HG03342 (cell line): ENCODE measurements at regions not wholly inside any gene's neighbourhood (a gene's known extent, or its start where the extent isn't known, plus 50 kb on each side); places are given as distances from the start of the nearest gene placed in this dataset.
A peak's percentile ranks its signal among the peaks of the same experiment; 100 is the strongest.

ENCODE experiments used
- ATAC-seq: cut with Tn5 transposase; IDR thresholded peaks from one replicate; pipeline ENCODE4 v1.9.1; 2021; ENCODE audit warnings: mild to moderate bottlenecking, moderate library complexity; ENCODE audit not compliant: unreplicated experiment

DNA sequence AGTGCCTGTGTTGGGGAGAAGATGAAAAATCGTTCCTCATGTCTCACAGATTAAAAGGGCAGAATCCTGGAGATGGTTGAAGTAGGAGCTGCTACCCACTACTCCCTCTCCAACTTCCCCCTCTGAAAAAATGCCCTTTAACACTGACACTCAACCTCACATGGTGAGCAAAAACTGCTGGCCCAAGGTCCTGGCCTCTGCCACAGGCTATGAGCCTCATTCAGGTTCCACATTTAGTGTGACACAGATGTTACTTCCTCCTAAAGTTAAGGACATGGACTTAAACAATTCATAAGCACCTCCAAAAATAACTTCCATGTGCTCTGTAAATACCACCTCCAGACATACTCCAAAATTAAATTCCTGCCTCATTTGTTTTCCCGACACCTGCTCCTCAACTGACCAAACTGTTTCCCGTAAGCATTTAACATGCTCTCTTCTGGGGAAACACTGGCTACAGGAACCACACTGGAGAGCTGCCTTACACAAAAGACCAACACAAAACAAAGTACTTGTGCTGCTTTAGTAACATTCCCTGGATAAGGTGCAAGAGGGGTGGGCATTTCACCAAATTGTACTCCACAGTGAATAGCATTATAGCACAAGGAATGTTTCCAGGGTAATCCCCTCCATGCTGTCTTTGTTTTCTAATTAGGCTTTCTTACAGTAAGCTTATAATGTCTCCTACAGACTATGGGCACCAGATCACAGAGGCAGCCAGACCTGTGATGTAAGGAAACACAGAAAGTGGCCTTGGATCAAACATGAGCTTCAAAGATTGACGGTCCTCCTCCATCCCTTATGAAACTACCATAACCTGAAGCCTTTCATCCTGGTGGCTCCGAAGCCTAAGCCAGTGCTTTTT lies 57.0 kb downstream of the PHLDA1 start:
- ATAC-seq, result no peak

DNA sequence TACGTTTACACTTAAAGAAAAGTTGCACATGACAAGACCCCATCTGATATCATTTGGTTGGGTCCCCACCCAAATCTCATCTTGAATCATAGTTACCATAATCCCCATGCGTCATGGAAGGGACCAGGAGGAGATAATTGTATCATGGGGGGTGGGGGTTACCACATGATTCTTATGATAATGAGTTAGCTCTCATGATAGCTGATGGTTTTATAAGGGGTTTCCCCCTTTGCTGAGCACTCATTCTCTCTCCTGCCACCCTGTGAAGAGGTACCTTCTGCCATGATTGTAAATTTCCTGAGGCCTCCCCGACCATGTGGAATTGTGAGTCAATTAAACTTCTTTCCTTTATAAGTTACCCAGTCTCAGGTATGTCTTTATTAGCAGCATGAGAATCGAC lies 60.3 kb downstream of the PHLDA1 start:
- ATAC-seq, result no peak

DNA sequence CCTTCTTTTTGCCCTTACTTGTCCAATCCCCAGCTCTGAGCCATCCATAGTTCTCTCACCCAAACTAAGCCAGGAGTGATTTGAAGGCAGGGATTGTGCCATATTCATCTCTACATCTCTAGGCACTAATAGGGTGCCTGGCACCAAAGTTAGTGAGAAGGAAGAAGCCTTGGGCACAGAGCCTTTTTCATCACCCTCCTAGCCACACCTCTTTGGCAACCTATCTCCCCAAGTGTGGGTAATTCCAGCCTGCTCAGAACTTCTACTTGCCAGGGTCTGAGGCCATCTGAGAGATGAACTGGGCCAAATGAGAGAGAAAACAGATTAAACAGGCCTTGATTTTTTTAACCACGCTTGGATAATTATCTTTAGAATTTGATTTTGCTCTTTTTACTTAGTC lies 61.3 kb downstream of the PHLDA1 start:
- ATAC-seq, result no peak

DNA sequence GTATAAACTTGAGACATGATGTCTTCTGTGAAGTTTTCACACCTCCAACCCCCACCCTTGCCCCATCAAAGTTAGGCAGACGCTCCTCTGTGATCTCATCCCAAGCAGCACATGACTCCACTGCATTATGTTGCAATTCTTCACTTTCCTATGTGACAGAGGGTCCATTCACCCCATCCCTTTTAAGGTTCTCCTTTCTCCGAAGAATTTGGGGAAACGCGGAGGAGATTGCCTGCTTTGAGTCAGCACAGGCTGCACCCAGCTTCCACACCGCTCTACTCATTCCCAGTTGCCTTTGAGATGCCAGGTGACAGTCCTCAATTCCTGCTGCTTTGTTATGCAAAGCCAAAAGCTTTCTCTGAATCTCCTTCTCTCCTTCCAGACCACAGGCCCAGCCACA lies 61.8 kb downstream of the PHLDA1 start:
- ATAC-seq, result no peak

DNA sequence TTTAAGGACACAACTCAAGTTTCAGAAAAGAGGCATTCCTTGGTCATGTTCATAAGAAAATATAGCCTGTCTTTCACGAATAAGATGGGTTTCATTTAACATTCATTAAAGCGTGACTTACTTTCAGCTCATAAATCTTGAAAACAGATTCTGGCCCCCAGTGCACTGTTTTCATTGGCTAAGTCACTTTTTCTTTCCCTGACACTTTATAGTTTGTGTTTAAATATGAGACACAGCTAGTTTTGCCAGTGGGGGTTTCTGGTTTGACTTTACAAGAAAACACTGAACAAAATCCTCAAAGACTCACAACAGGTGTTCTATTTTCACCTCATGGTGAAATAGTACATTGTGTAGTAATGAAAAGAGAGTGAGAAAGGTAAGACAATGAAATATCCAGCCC lies 65.9 kb downstream of the PHLDA1 start:
- no peak for ATAC-seq

DNA sequence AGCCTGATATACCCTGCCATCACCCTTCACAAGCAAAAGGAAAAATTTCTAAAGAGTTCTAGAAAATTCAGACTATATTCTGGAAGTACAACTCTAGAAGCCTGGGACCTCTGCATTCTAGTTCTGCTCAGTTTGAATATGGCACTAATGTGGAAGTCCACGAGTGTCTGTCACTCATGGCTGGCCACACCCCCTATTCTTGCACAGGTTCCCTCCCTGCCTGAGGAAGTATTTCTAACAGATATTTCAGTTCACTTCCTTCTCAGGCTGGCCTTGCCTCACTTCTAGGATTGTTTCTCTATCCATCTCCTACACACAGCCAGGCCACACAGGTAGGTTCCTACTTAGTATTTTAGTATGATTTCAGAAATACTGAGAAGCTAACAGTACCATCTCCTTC lies 67.4 kb downstream of the PHLDA1 start:
- peak; percentile 62 for ATAC-seq

DNA sequence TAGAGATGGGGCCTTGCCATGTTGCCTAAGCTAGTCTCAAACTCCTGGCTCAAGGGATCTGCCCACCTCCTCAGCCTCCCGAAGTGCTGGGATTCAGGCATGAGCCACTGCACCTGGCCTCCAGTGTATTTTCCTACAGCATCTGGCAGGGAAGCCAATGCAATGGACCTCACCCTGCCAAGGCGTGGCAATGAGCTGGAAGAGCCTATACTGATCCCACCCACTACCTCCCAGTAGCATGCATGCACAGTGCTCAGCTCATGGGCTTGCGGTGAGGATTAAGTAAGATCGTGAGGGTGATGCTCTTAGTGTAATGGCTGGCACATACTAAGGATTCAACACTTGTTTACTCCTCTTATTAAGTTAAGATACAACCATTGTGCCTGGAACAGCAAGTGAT lies 69.7 kb downstream of the PHLDA1 start:
- ATAC-seq, result no peak

DNA sequence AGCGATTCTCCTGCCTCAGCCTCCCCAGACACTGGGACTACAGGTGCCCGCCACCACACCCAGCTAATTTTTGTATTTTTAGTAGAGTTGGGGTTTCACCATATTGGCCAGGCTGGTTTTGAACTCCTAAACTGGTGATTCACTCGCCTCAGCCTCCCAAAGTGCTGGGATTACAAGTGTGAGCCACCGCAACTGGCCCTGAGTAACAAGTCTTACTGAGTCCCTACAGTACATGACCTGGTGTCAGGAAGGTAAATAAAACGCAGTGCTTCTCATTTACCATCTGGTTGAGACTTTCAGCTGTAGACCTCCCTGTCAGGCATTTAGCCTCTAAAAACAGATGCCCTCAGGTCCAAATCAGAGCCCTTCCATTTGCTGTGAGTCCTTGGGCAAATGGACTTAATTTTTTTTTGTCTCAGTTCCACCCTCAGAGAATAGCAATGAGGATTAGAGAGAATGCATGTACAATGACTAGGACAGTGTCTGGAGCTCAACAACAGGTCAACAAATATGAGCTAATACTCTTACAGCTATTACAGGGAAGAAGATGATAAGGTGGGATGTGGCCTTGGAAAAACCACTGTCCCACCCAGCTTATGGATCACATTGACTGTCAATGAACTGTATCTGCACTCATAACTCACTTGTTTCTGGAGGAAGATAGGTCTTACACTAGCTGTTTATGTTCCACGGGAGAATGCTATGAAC lies 70.5 kb downstream of the PHLDA1 start:
- no peak for ATAC-seq

GRCh38 chr12:75960086-75960910 lies 71.3 kb downstream of the PHLDA1 start:
- peak; percentile 43 for ATAC-seq

- ATAC-seq, result no peak
Observed at GRCh38 chr12:75959506-75959905, 72.1 kb downstream of the PHLDA1 start.

- no peak for ATAC-seq
Observed at GRCh38 chr12:75959060-75959459, 72.5 kb downstream of the PHLDA1 start.

DNA sequence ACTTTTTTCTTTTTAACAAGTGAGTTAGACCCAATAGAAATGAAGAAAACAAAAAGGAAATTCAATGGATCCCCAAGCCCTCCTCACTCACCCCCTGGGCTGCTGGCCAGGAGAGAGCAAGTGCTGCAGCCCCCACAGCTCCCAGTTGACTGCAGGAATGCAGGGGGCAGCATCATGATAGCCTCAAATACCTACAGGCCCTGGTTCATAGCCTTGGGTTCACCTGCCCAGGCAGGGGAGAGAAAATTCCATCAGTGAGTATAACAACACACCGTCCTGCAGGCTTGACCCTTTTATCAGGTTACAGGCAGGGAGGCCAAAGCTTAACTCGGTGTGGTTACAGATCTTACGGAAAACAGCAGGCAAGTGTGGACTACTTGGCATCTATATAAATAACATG lies 76.3 kb downstream of the PHLDA1 start:
- no peak for ATAC-seq

- ATAC-seq, result no peak
Observed at GRCh38 chr12:75954749-75955148, 76.8 kb downstream of the PHLDA1 start.

DNA sequence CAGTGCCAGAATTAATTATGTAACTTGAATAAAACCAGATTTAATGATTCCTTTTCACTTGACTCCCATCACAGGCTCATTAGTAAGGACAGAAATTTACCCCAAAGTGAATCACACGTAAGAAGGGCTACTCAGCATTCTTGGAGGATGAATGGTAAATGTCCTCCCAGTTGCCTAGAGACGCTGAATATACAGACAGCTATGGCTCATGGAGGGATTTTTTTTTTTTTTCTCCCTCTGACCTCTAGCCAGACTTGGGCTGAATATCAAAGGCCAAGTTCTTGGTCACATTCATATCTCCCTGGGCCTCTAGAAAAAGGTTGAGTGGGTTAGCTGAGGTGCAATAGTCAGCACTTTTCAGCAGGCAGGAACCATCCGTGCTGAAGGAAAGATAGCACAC lies 77.5 kb downstream of the PHLDA1 start:
- ATAC-seq, result no peak

DNA sequence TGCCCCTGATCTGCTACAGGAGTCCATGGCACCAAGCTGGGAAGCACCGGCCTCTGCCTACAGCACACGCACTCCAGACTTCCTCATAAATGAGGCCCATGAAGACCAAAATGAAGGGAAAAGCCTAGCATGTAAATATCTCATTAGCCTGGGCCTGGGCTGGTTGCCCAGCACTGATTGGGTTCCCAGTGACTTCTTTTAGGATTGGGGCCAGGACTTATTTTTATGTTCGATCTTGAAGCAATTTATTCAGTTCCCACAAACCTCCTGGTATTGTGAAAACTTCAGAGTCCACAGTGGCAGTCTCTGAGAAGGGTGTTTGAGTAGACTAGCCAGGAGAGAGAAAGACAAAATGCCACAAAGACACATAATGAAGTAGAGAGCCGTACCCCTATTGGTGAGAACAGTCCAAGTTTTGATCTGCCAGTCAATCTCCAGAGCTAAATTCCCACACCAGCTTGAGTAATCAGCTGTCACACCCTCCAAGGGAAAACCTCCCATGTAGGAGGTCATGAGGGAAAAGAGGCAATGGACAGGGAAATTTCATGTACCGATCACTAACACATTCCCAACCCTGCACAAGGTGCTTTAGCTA lies 78.2 kb downstream of the PHLDA1 start:
- no peak for ATAC-seq

- no peak for ATAC-seq
Observed at GRCh38 chr12:75951399-75952278, 79.9 kb downstream of the PHLDA1 start.

DNA sequence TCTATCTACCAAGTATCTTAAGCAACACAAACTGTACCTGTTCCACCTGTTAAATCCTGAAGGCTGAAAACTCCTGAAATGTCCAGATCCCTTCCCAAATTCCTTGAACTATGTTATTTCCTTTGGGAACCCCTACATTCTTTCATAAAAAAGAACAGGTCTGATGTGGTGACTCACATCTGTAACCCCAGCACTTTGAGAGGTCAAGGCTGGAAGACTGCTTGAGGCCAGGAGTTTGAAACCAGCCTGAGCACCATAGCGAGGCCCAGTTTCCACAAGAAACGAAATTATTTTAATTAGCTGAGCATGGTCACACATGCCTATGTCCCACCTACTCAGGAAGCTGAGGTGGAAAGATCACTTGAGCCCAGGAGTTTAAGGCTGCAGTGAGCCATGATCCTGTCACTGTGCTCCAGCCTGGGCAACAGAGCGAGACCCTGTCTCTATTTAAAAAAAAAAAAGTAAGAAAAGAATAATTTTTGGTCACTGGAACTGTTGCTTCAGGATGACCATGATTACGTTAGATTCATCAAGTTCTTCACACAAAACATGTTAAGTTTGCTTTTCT lies 84.3 kb downstream of the PHLDA1 start:
- no peak for ATAC-seq

DNA sequence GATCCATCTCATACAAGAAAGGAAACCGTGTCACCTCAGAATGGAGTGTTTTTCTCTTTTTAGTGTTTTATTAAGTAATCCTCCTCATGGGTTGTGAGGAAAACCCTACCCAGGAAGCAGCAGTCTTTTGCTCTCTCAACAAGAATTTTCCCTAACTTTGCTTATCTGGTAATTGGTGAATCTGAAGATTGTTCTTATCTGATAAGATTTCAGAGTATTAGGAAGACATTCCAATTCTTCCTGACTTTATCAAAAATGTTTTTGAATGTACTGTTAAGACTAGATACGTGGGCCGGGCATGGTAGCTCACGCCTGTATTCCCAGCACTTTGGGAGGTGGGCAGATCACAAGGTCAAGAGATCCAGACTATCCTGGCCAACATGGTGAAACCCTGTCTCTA lies 86.0 kb downstream of the PHLDA1 start:
- no peak for ATAC-seq

DNA sequence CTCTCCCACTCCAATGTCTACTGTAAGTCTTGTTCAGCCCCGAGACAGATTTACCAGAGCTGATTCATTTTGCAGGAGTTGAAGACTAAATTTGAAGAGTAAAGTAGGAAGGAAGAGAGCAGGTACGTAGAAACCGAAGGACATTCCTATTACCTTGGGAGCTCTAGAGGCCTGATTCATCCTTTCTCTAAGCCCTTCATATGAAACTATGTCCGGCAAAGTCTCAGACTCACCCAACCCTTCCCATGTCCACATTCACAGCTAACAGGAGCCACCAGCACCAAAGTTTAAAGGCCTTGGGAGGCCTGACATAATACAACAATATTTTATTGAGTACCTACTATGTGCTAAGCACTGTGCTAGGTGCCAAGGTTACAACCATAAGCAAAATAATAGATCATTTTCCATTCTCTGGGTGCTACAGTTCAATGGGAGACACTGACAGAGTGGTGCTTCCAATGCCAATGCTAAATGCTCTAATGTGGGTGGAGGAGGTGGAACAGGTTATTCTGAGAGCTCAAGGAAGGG lies 86.6 kb downstream of the PHLDA1 start:
- no peak for ATAC-seq
